Transverse colon (tissue), 4 donors: ENCODE measurements at regions not wholly inside any gene's neighbourhood (a gene's known extent, or its start where the extent isn't known, plus 50 kb on each side); places are given as distances from the start of the nearest gene placed in this dataset.

ENCODE experiments used
- DNase-seq: peaks from one replicate; pipeline ENCODE4 v3.0.0-alpha.2; 2019
- H3K27ac ChIP-seq, 4 donors: fragments of 200-600 bp; sonication (generic); 2 replicates each; pipeline ENCODE4 v1.5.1; 2016 to 2018; ENCODE audit warnings: inconsistent platforms in 4 of 4
- H3K27me3 ChIP-seq: fragments of 200-600 bp; sonication (generic); 2 replicates; pipeline ENCODE4 v1.5.1; 2017; ENCODE audit warnings: inconsistent platforms
- H3K36me3 ChIP-seq, 4 donors: fragments of 200-600 bp; sonication (generic); 2 replicates each; pipeline ENCODE4 v1.5.1; 2017 to 2019; ENCODE audit warnings: inconsistent platforms in 4 of 4
- H3K4me1 ChIP-seq, 4 donors: fragments of 200-600 bp; sonication (generic); 2 replicates each; pipeline ENCODE4 v1.5.1; 2017 to 2020; ENCODE audit warnings: inconsistent platforms in 4 of 4
- H3K4me3 ChIP-seq, 4 donors: fragments of 200-600 bp; sonication (generic); 1 replicate in 1 of 4; 2 replicates in 3 of 4; pipeline versions ENCODE4 v1.5.1 to v1.6.1; 2017 to 2019; ENCODE audit warnings: inconsistent platforms in 4 of 4
- H3K9me3 ChIP-seq, 2 donors: fragments of 200-600 bp; sonication (generic); 2 replicates each; pipeline ENCODE4 v1.5.1; 2017 to 2019; ENCODE audit warnings: inconsistent platforms in 2 of 2
- CTCF ChIP-seq, 5 experiments: fragments of 200-600 bp in 3 of 5; fragments of 450-650 bp in 2 of 5; sonication (generic) in 3 of 5; IDR thresholded peaks; 1 replicate in 2 of 5; 2 replicates in 3 of 5; pipeline ENCODE4 v1.5.1; 2016 to 2017; ENCODE audit warnings: antibody characterized with exemption in 5 of 5, inconsistent platforms in 3 of 5, mild to moderate bottlenecking in 2 of 5, moderate library complexity in 1 of 5
- EP300 ChIP-seq: sonication (generic); formaldehyde crosslinking; IDR thresholded peaks from one replicate; pipeline ENCODE4 v1.6.1; 2017; ENCODE audit warnings: antibody characterized with exemption, low read depth
- POLR2A ChIP-seq: fragments of 450-650 bp; IDR thresholded peaks from one replicate; pipeline ENCODE4 v1.6.1; 2016; ENCODE audit warnings: antibody characterized with exemption, mild to moderate bottlenecking, moderate library complexity
- POLR2AphosphoS5 ChIP-seq, 3 donors: sonication (generic); formaldehyde crosslinking; IDR thresholded peaks; one replicate each; pipeline ENCODE4 v1.6.1; 2016; ENCODE audit warnings: antibody characterized with exemption in 3 of 3
- WGBS, 2 donors: methylation state at CpG; one replicate each; pipeline ENCODE4 v1.1.5; 2018; ENCODE audit warnings: low coverage in 1 of 2; 5-methylcytosine and 5-hydroxymethylcytosine counted together
- in situ Hi-C, 4 donors: fragments of 200-750 bp; cut with MboI; loops; one replicate each; pipeline versions ENCODE4 v1.15.0 to v1.15.1; 2017; ENCODE audit warnings: low sequenced_read_pairs in 3 of 4, low pct_ligation_motif_present in 1 of 4, low pct_unique_long_range_greater_than_20kb in 1 of 4
- intact Hi-C: fragments of 100-400 bp; cut with DNase I; formaldehyde crosslinking; loops from one replicate; pipeline ENCODE4 v1.15.1; 2023; ENCODE audit warnings: low total_unique reads

GRCh38 chr3:163573324-163573723 is 1505.0 kb downstream of the SI start:
- TF ChIP-seq EP300 = no peak
- TF ChIP-seq CTCF (IDR thresholded peaks at IDR 0.05) = no peak
- TF ChIP-seq POLR2A = no peak
- no peak for TF ChIP-seq POLR2AphosphoS5 (IDR thresholded peaks at IDR 0.05)
- no peaks in the 10 kb centered on the region for H3K27me3 ChIP-seq
- H3K27ac ChIP-seq = no peak overlapping the region
- no peaks in the 10 kb centered on the region for H3K4me1 ChIP-seq
- intact Hi-C loops (no loop called here), in situ Hi-C loops (no loop called here)
- no peaks in the 10 kb centered on the region for H3K36me3 ChIP-seq
- WGBS, 2 donors = 65 to 83% methylated on average over 2 to 3 of the region's 3 CpGs
- H3K4me3 ChIP-seq = no peak overlapping the region
- no peaks in the 10 kb centered on the region for H3K9me3 ChIP-seq
- no peak for DNase-seq

GRCh38 chr3:163572856-163573255 is 1505.4 kb downstream of the SI start:
- WGBS, 2 donors = 35 to 50% methylated on average over 1 of the region's 1 CpG
- Histone ChIP-seq H3K27me3 (no peaks in the 10 kb centered on the region), H3K9me3 (no peaks in the 10 kb centered on the region), H3K27ac (no peak overlapping the region), H3K4me1 (no peaks in the 10 kb centered on the region), H3K36me3 (no peaks in the 10 kb centered on the region), H3K4me3 (no peak overlapping the region)
- TF ChIP-seq POLR2AphosphoS5 (IDR thresholded peaks at IDR 0.05) = no peak
- TF ChIP-seq CTCF (IDR thresholded peaks at IDR 0.05) = no peak
- TF ChIP-seq EP300 = no peak
- TF ChIP-seq POLR2A = no peak
- in situ Hi-C loops (no loop called here), intact Hi-C loops (no loop called here)
- DNase-seq = no peak

- WGBS, 2 donors = 50 to 52% methylated on average over 1 of the region's 1 CpG
- Histone ChIP-seq H3K9me3 (no peaks in the 10 kb centered on the region), H3K4me1 (no peaks in the 10 kb centered on the region), H3K36me3 (no peaks in the 10 kb centered on the region), H3K27ac (no peak overlapping the region), H3K4me3 (no peak overlapping the region), H3K27me3 (no peaks in the 10 kb centered on the region)
- no peak for DNase-seq
- no peak for TF ChIP-seq CTCF (IDR thresholded peaks at IDR 0.05)
- no peak for TF ChIP-seq POLR2AphosphoS5 (IDR thresholded peaks at IDR 0.05)
- no peak for TF ChIP-seq POLR2A
- no peak for TF ChIP-seq EP300
- in situ Hi-C loops (no loop called here), intact Hi-C loops (no loop called here)
Observed at GRCh38 chr3:163563485-163563884, 1514.8 kb downstream of the SI start.

GRCh38 chr3:163562625-163563024 is 1515.7 kb downstream of the SI start:
- intact Hi-C loops = no loop called here
- Histone ChIP-seq H3K27me3 (no peaks in the 10 kb centered on the region), H3K9me3 (no peaks in the 10 kb centered on the region), H3K4me3 (no peak overlapping the region), H3K4me1 (no peaks in the 10 kb centered on the region), H3K36me3 (no peaks in the 10 kb centered on the region), H3K27ac (no peak overlapping the region)
- in situ Hi-C loops = no loop called here
- TF ChIP-seq EP300 (no peak), CTCF (IDR thresholded peaks at IDR 0.05) (no peak), POLR2AphosphoS5 (IDR thresholded peaks at IDR 0.05) (no peak), POLR2A (no peak)
- DNase-seq = no peak
- 32 to 51% methylated on average over 2 of the region's 2 CpGs for WGBS, 2 donors
